ENCODE measurements at regions not wholly inside any gene's neighbourhood (a gene's known extent, or its start where the extent isn't known, plus 50 kb on each side); places are given as distances from the start of the nearest gene placed in this dataset.

DNA sequence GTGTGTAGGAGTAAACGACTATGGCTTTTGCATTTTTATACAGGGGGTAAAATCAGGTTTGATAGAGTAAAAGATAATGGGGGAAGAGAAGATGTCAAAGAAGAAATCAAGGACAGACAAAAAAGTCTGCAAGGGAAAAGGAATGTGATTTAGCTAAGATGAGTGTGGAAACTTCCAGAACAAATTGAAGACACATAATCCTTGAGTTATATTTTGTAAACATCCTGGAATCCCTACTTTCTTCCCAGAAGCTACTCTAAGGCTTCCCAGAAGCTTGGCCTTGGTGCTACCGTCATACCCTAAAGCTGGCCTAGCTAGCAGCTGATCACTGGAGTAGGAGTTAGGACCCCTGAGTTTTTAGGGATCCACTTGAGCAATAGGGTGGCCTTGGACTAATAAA, 82.4 kb downstream of the BLID start:
- no peak for DNase-seq (ENCODE audit: low spot score)
- Mint-ChIP-seq H3K9me3 (ENCODE audit: unreplicated experiment) (no peaks in the 10 kb centered on the region), H3K27ac (ENCODE audit: unreplicated experiment) (no peak overlapping the region), H3K4me3 (ENCODE audit: unreplicated experiment) (no peak overlapping the region), H3K4me1 (ENCODE audit: unreplicated experiment) (peaks cover 9% of the 10 kb centered on the region), H3K36me3 (ENCODE audit: low read depth, unreplicated experiment) (no peaks in the 10 kb centered on the region), H3K27me3 (ENCODE audit: unreplicated experiment) (no peaks in the 10 kb centered on the region)
- TF ChIP-seq, protein P1, sequence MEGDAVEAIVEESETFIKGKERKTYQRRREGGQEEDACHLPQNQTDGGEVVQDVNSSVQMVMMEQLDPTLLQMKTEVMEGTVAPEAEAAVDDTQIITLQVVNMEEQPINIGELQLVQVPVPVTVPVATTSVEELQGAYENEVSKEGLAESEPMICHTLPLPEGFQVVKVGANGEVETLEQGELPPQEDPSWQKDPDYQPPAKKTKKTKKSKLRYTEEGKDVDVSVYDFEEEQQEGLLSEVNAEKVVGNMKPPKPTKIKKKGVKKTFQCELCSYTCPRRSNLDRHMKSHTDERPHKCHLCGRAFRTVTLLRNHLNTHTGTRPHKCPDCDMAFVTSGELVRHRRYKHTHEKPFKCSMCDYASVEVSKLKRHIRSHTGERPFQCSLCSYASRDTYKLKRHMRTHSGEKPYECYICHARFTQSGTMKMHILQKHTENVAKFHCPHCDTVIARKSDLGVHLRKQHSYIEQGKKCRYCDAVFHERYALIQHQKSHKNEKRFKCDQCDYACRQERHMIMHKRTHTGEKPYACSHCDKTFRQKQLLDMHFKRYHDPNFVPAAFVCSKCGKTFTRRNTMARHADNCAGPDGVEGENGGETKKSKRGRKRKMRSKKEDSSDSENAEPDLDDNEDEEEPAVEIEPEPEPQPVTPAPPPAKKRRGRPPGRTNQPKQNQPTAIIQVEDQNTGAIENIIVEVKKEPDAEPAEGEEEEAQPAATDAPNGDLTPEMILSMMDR (IDR thresholded peaks at IDR 0.05; ENCODE audit: unreplicated experiment): no peak

GRCh38 chr11:122033193-122033592, 82.8 kb downstream of the BLID start:
- Mint-ChIP-seq H3K4me3 (ENCODE audit: unreplicated experiment) (no peak overlapping the region), H3K9me3 (ENCODE audit: unreplicated experiment) (no peaks in the 10 kb centered on the region), H3K36me3 (ENCODE audit: low read depth, unreplicated experiment) (no peaks in the 10 kb centered on the region), H3K27me3 (ENCODE audit: unreplicated experiment) (no peaks in the 10 kb centered on the region), H3K27ac (ENCODE audit: unreplicated experiment) (no peak overlapping the region), H3K4me1 (ENCODE audit: unreplicated experiment) (peaks cover 9% of the 10 kb centered on the region)
- no peak for DNase-seq (ENCODE audit: low spot score)
- TF ChIP-seq, protein P1 (IDR thresholded peaks at IDR 0.05; ENCODE audit: unreplicated experiment): no peak

DNA sequence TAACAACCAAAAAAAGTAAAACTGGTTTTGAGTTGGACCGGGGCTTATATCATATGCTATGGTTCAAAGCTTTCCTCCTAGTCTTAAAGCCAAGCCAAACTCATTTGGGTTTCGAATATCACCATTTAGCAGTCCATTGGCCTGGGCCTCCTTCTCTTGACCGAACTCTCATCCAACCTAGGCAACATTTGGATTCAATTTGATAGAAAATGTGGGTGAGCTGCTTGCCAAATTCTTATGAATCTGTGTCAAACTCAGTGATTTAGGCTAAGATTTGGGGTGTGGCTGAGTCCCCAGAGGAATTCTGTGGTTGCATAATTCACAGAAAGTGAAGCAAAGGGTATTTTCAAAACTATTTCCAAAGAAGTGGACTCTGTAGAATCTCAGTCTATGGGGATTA, 83.7 kb downstream of the BLID start:
- H3K4me3 Mint-ChIP-seq (ENCODE audit: unreplicated experiment): no peak overlapping the region
- H3K27ac Mint-ChIP-seq (ENCODE audit: unreplicated experiment): no peak overlapping the region
- no peaks in the 10 kb centered on the region for H3K9me3 Mint-ChIP-seq (ENCODE audit: unreplicated experiment)
- no peaks in the 10 kb centered on the region for H3K36me3 Mint-ChIP-seq (ENCODE audit: low read depth, unreplicated experiment)
- DNase-seq (ENCODE audit: low spot score): no peak
- no peaks in the 10 kb centered on the region for H3K27me3 Mint-ChIP-seq (ENCODE audit: unreplicated experiment)
- TF ChIP-seq, protein P1 (IDR thresholded peaks at IDR 0.05; ENCODE audit: unreplicated experiment): no peak
- H3K4me1 Mint-ChIP-seq (ENCODE audit: unreplicated experiment): peaks cover 6% of the 10 kb centered on the region

DNA sequence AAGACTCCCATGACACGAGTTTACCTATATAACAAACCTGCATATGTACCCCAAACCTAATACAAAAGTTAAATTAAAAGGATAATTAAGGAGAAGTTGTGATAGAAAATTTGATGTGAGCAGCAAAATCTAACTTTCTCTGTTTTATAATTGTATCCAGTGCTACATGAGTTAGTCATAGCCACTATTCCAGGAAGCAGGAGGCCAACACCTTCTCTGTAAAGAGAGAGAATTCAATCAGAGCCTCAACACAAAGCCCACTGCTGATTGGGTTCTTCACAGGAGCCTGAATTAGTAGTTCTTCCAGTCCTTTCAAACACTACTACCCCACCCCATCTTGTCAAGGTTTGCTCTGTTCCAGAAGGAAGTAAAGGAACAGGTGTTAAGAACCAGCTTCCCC, 84.2 kb downstream of the BLID start:
- Mint-ChIP-seq H3K27ac (ENCODE audit: unreplicated experiment) (no peak overlapping the region), H3K36me3 (ENCODE audit: low read depth, unreplicated experiment) (no peaks in the 10 kb centered on the region), H3K4me1 (ENCODE audit: unreplicated experiment) (peaks cover 6% of the 10 kb centered on the region), H3K27me3 (ENCODE audit: unreplicated experiment) (no peaks in the 10 kb centered on the region), H3K9me3 (ENCODE audit: unreplicated experiment) (no peaks in the 10 kb centered on the region), H3K4me3 (ENCODE audit: unreplicated experiment) (no peak overlapping the region)
- no peak for DNase-seq (ENCODE audit: low spot score)
- TF ChIP-seq, protein P1 (IDR thresholded peaks at IDR 0.05; ENCODE audit: unreplicated experiment): no peak

- Mint-ChIP-seq H3K36me3 (ENCODE audit: low read depth, unreplicated experiment) (no peaks in the 10 kb centered on the region), H3K4me1 (ENCODE audit: unreplicated experiment) (peaks cover 6% of the 10 kb centered on the region), H3K27ac (ENCODE audit: unreplicated experiment) (no peak overlapping the region), H3K9me3 (ENCODE audit: unreplicated experiment) (no peaks in the 10 kb centered on the region), H3K27me3 (ENCODE audit: unreplicated experiment) (no peaks in the 10 kb centered on the region), H3K4me3 (ENCODE audit: unreplicated experiment) (no peak overlapping the region)
- TF ChIP-seq, protein P1 (IDR thresholded peaks at IDR 0.05; ENCODE audit: unreplicated experiment): no peak
- no peak for DNase-seq (ENCODE audit: low spot score)
These were observed 85.7 kb downstream of the BLID start for GRCh38 chr11:122030286-122030685.
